Heart right ventricle (tissue), 16 donors: ENCODE measurements at regions not wholly inside any gene's neighbourhood (a gene's known extent, or its start where the extent isn't known, plus 50 kb on each side); places are given as distances from the start of the nearest gene placed in this dataset.

Experiments used
- ATAC-seq, 8 donors: fragments of 200-7000 bp; cut with Tn5 transposase; one replicate each; pipeline ENCODE4 v1.9.1; 2020; ENCODE audit warnings: mild to moderate bottlenecking in 8 of 8, moderate library complexity in 8 of 8, moderate number of reproducible peaks in 1 of 8
- DNase-seq, 2 donors: peaks; one replicate each; pipeline ENCODE4 v3.0.0-alpha.2; 2020
- H3K27ac ChIP-seq, 10 donors: fragments of 200-600 bp; sonication (generic) in 2 of 10; one replicate each; pipeline versions ENCODE4 v1.5.0 to v1.8.0; 2020 to 2022; ENCODE audit warnings: mild to moderate bottlenecking in 3 of 10
- H3K27me3 ChIP-seq, 7 donors: fragments of 200-600 bp; one replicate each; pipeline ENCODE4 v1.8.0; 2021 to 2022; ENCODE audit warnings: mild to moderate bottlenecking in 2 of 7
- H3K36me3 ChIP-seq, 9 donors: fragments of 200-600 bp; sonication (generic) in 1 of 9; one replicate each; pipeline versions ENCODE4 v1.5.0 to v1.8.0; 2020 to 2022; ENCODE audit warnings: mild to moderate bottlenecking in 2 of 9
- H3K4me1 ChIP-seq, 9 donors: fragments of 200-600 bp; sonication (generic) in 1 of 9; one replicate each; pipeline versions ENCODE4 v1.5.0 to v1.8.0; 2020 to 2022; ENCODE audit warnings: mild to moderate bottlenecking in 4 of 9
- H3K4me3 ChIP-seq, 10 donors: fragments of 200-600 bp; sonication (generic) in 2 of 10; one replicate each; pipeline versions ENCODE4 v1.5.0 to v1.8.0; 2020 to 2022; ENCODE audit warnings: mild to moderate bottlenecking in 7 of 10, moderate library complexity in 2 of 10
- H3K9me3 ChIP-seq, 11 donors: fragments of 200-600 bp in 10 of 11; sonication (generic) in 2 of 11; one replicate each; pipeline versions ENCODE4 v1.5.0 to v1.8.0; 2013 to 2022; ENCODE audit warnings: mild to moderate bottlenecking in 2 of 11, control low read depth in 1 of 11, moderate library complexity in 1 of 11
- WGBS, 2 donors: extraction: QIAGEN DNeasy Blood & Tissue Kit; methylation state at CpG; one replicate each; pipeline ENCODE4 v1.1.7; 2013; ENCODE audit warnings: inconsistent platforms in 1 of 2; 5-methylcytosine and 5-hydroxymethylcytosine counted together
- intact Hi-C, 10 donors: fragments of 100-400 bp; cut with DNase I; formaldehyde crosslinking; loops; one replicate each; pipeline versions ENCODE4 v1.11.1 to v1.14.2; 2022
- TF ChIP-seq, protein P1 (sequence below), 9 donors: fragments of 200-600 bp; sonication (generic) in 2 of 9; IDR thresholded peaks; one replicate each; pipeline versions ENCODE4 v1.5.0 to v1.8.0; 2021 to 2022; ENCODE audit warnings: antibody characterized with exemption in 9 of 9, mild to moderate bottlenecking in 5 of 9, moderate library complexity in 1 of 9
- donor health status: Arrhythmogenic right ventricular cardiomyopathy.
- donor health status: ischemic (EF 13 %, LVEDD 7.1; RV severe dilation, severe dysfunction).
- donor health status: healthy with polysubstance abuse.
- donor health status: DM: no; HTN: yes; CAD: no.
- donor health status: DM: no; HTN: no; CAD: no.
- donor health status: ischemic (EF 25% LVEDD 6.9; RV normal size, moderate dysfunction).
- donor health status: ischemic (EF 25% LVEDD 5.7; RV mildly dilated, moderate dysfunction).
- donor health status: healthy.
- donor health status: DM: yes; HTN: yes; CAD: no.
- donor health status: Ischemic cardiomyopathy.
- donor health status: ischemic (EF 35%, LVEDD 5.7; RV mildly dilated, moderate dysfunction).
- donor health status: nonischemic (EF 11% LVEDD 7.7; RV severe dilation, severe dysfunction).
- donor health status: DM: yes; HTN: yes; CAD: no.
- donor health status: PGD.
- donor health status: ischemic (EF 29% LVEDD 5.4; RV normal size, mild dysfunction).
- donor health status: nonischemic (EF 23%, LVEDD 6.1; RV moderate dilation, normal function).

DNA sequence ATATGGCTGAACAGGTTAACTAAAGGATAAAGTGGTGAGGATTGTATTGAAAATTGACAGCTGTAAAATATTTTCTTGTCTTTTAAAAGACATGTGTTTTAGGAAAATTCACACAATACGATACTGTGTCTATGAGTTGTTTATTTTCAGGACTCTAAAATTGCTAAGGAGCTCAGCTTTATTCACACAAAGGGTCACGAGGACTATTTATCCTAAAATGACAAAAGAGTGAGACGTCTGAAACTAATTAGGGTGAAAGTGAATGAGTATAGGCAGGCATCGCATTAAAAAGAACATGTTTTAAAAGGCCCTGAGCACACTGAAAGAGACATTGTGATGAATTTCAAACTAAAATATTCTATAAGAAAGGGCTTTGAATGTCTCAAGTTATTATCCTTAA is 304.7 kb downstream of the SH2D1A start:
- TF ChIP-seq, protein P1, sequence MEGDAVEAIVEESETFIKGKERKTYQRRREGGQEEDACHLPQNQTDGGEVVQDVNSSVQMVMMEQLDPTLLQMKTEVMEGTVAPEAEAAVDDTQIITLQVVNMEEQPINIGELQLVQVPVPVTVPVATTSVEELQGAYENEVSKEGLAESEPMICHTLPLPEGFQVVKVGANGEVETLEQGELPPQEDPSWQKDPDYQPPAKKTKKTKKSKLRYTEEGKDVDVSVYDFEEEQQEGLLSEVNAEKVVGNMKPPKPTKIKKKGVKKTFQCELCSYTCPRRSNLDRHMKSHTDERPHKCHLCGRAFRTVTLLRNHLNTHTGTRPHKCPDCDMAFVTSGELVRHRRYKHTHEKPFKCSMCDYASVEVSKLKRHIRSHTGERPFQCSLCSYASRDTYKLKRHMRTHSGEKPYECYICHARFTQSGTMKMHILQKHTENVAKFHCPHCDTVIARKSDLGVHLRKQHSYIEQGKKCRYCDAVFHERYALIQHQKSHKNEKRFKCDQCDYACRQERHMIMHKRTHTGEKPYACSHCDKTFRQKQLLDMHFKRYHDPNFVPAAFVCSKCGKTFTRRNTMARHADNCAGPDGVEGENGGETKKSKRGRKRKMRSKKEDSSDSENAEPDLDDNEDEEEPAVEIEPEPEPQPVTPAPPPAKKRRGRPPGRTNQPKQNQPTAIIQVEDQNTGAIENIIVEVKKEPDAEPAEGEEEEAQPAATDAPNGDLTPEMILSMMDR (IDR thresholded peaks at IDR 0.05) = no peak
- Histone ChIP-seq H3K27me3 (no peaks in the 10 kb centered on the region), H3K27ac (no peak overlapping the region), H3K4me1 (no peaks in the 10 kb centered on the region), H3K9me3 (no peaks in the 10 kb centered on the region), H3K4me3 (no peak overlapping the region), H3K36me3 (no peaks in the 10 kb centered on the region)
- ATAC-seq (no peak), DNase-seq (no peak)
- intact Hi-C loops = no loop called here
- 65 to 75% methylated on average over 4 of the region's 4 CpGs for WGBS, 2 donors

- no peaks in the 10 kb centered on the region for H3K4me1 ChIP-seq
- H3K9me3 ChIP-seq = peaks cover 0 to 4% (median 0%) of the 10 kb centered on the region in 11 donors
- 25 to 26% methylated on average over 7 of the region's 7 CpGs for WGBS, 2 donors
- ATAC-seq = no peak
- H3K36me3 ChIP-seq = no peaks in the 10 kb centered on the region
- H3K27me3 ChIP-seq = no peaks in the 10 kb centered on the region
- no peak overlapping the region for H3K4me3 ChIP-seq
- H3K27ac ChIP-seq = no peak overlapping the region
- no peak for DNase-seq
- intact Hi-C loops = no loop called here
- TF ChIP-seq, protein P1 (IDR thresholded peaks at IDR 0.05) = no peak
Measured at GRCh38 chrX:124665621-124666400, 319.4 kb downstream of the SH2D1A start.

DNA sequence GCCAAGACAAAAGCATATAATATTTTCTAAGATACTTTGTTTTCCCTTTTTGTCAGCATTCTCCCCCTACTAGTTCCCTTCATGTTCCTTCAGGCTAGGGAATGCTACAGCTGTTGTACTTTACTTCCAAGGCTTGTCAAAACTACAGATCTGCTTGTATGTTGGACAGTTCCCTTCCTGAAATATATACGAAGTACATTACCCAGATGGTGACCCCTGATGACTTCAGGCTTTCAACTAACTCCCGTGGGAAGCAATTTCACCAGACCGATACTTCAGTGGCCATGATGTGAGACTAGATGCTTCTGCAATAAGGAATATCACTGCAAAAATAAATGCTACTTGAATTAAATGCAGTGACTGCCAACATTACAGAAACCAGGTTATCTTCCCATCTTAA is 332.8 kb downstream of the SH2D1A start:
- H3K27ac ChIP-seq = no peak overlapping the region
- WGBS, 2 donors = 11 to 16% methylated on average over 3 of the region's 3 CpGs
- no peak overlapping the region for H3K4me3 ChIP-seq
- TF ChIP-seq, protein P1 (IDR thresholded peaks at IDR 0.05) = no peak
- intact Hi-C loops = no loop called here
- H3K36me3 ChIP-seq = no peaks in the 10 kb centered on the region
- ATAC-seq (no peak), DNase-seq (no peak)
- H3K9me3 ChIP-seq = no peaks in the 10 kb centered on the region
- no peaks in the 10 kb centered on the region for H3K4me1 ChIP-seq
- no peaks in the 10 kb centered on the region for H3K27me3 ChIP-seq

- peaks cover 0 to 6% (median 0%) of the 10 kb centered on the region in 11 donors for H3K9me3 ChIP-seq
- H3K27me3 ChIP-seq = no peaks in the 10 kb centered on the region
- TF ChIP-seq, protein P1 (IDR thresholded peaks at IDR 0.05) = no peak
- intact Hi-C loops = no loop called here
- ATAC-seq = no peak
- no peak for DNase-seq
- H3K36me3 ChIP-seq = no peaks in the 10 kb centered on the region
- no peaks in the 10 kb centered on the region for H3K4me1 ChIP-seq
- 71 to 75% methylated on average over 2 of the region's 2 CpGs for WGBS, 2 donors
- no peak overlapping the region for H3K27ac ChIP-seq
- H3K4me3 ChIP-seq = no peak overlapping the region
Measured at GRCh38 chrX:124680287-124680686, 333.9 kb downstream of the SH2D1A start.
